Testis (tissue), 2 donors: ENCODE measurements at regions not wholly inside any gene's neighbourhood (a gene's known extent, or its start where the extent isn't known, plus 50 kb on each side); places are given as distances from the start of the nearest gene placed in this dataset.
A peak's percentile ranks its signal among the peaks of the same experiment; 100 is the strongest.
"Not testable (repeated sequence)": the region's sequence is repeated elsewhere in the genome, so short reads cannot be mapped to it uniquely, and the experiment has no call there.

Experiments used
- DNase-seq: peaks from one replicate; pipeline ENCODE4 v3.0.0-alpha.2; 2019
- H3K27ac ChIP-seq, 2 donors: fragments of 200-600 bp; sonication (generic); one replicate each; pipeline ENCODE4 v1.5.1; 2019
- H3K27me3 ChIP-seq: fragments of 200-600 bp; sonication (generic); one replicate; pipeline ENCODE4 v1.5.1; 2019
- H3K36me3 ChIP-seq: fragments of 200-600 bp; sonication (generic); one replicate; pipeline ENCODE4 v1.5.1; 2017; ENCODE audit warnings: low read depth; ENCODE audit errors: missing control alignments
- H3K4me1 ChIP-seq: fragments of 200-600 bp; sonication (generic); one replicate; pipeline ENCODE4 v1.5.1; 2019
- H3K4me3 ChIP-seq, 2 donors: fragments of 200-600 bp; sonication (generic); one replicate each; pipeline ENCODE4 v1.5.1; 2017 to 2019
- H3K9me3 ChIP-seq: fragments of 200-600 bp; sonication (generic); one replicate; pipeline ENCODE4 v1.5.1; 2017
- CTCF ChIP-seq, 3 experiments: fragments of 450-650 bp in 2 of 3; fragments of 200-600 bp in 1 of 3; sonication (generic) in 1 of 3; IDR thresholded peaks; one replicate each; pipeline ENCODE4 v1.5.1; 2016 to 2019; ENCODE audit warnings: antibody characterized with exemption in 3 of 3, mild to moderate bottlenecking in 2 of 3, moderate library complexity in 1 of 3
- POLR2A ChIP-seq: fragments of 450-650 bp; IDR thresholded peaks from one replicate; pipeline ENCODE4 v1.6.1; 2017; ENCODE audit warnings: antibody characterized with exemption, mild to moderate bottlenecking, moderate library complexity
- WGBS, 2 donors: methylation state at CpG; one replicate each; pipeline ENCODE4 v1.1.5; 2018; 5-methylcytosine and 5-hydroxymethylcytosine counted together
- intact Hi-C: fragments of 100-400 bp; cut with DNase I; formaldehyde crosslinking; loops from one replicate; pipeline ENCODE4 v1.15.1; 2023; ENCODE audit warnings: low total_unique reads

- Histone ChIP-seq H3K4me1 (peaks cover 26% of the 10 kb centered on the region), H3K9me3 (no peaks in the 10 kb centered on the region), H3K36me3 (no peaks in the 10 kb centered on the region), H3K27ac (peak overlapping the region in 1 of 2 donors; percentile 62), H3K27me3 (no peaks in the 10 kb centered on the region), H3K4me3 (no peak overlapping the region)
- intact Hi-C loops, result no loop called here
- TF ChIP-seq CTCF (IDR thresholded peaks at IDR 0.05) (no peak), POLR2A (no peak)
- 20 to 28% methylated on average over 3 of the region's 3 CpGs for WGBS, 2 donors
- no peak for DNase-seq
Observed at GRCh38 chr1:95889400-95889799, 655.4 kb downstream of the RWDD3 start.

GRCh38 chr1:95893921-95894320, 659.9 kb downstream of the RWDD3 start:
- intact Hi-C loops, result no loop called here

GRCh38 chr1:95903060-95903459, 669.0 kb downstream of the RWDD3 start:
- no peak for DNase-seq
- intact Hi-C loops, result no loop called here
- H3K4me3 ChIP-seq, result no peak overlapping the region
- H3K36me3 ChIP-seq, result no peaks in the 10 kb centered on the region
- no peaks in the 10 kb centered on the region for H3K4me1 ChIP-seq
- H3K27me3 ChIP-seq, result no peaks in the 10 kb centered on the region
- 87 to 88% methylated on average over 2 of the region's 2 CpGs for WGBS, 2 donors
- no peak overlapping the region for H3K27ac ChIP-seq
- H3K9me3 ChIP-seq, result no peaks in the 10 kb centered on the region
- TF ChIP-seq POLR2A (no peak), CTCF (IDR thresholded peaks at IDR 0.05) (no peak)

More at GRCh38 chr1:95893921-95894320, 659.9 kb downstream of the RWDD3 start:
- WGBS, 2 donors, result 93 to 99% methylated on average over 2 of the region's 2 CpGs
- H3K36me3 ChIP-seq, result no peaks in the 10 kb centered on the region
- no peaks in the 10 kb centered on the region for H3K9me3 ChIP-seq
- no peak for DNase-seq
- no peaks in the 10 kb centered on the region for H3K27me3 ChIP-seq
- peaks cover 11% of the 10 kb centered on the region for H3K4me1 ChIP-seq
- no peak overlapping the region for H3K27ac ChIP-seq
- TF ChIP-seq CTCF (IDR thresholded peaks at IDR 0.05), result no peak
- TF ChIP-seq POLR2A, result no peak
- no peak overlapping the region for H3K4me3 ChIP-seq

GRCh38 chr1:95905818-95906395, 671.9 kb downstream of the RWDD3 start:
- H3K36me3 ChIP-seq, result no peaks in the 10 kb centered on the region
- DNase-seq, result no peak
- 71 to 78% methylated on average over 1 of the region's 1 CpG for WGBS, 2 donors

GRCh38 chr1:95911739-95912138, 677.7 kb downstream of the RWDD3 start:
- H3K4me1 ChIP-seq, H3K36me3 ChIP-seq, H3K27me3 ChIP-seq, H3K27ac ChIP-seq, intact Hi-C loops, H3K9me3 ChIP-seq, DNase-seq, H3K4me3 ChIP-seq: not testable (repeated sequence)
- WGBS, 2 donors, result 81 to 84% methylated on average over 3 of the region's 3 CpGs

More at GRCh38 chr1:95905818-95906395, 671.9 kb downstream of the RWDD3 start:
- intact Hi-C loops, result no loop called here
- H3K4me1 ChIP-seq, result no peaks in the 10 kb centered on the region
- H3K9me3 ChIP-seq, result no peaks in the 10 kb centered on the region
- no peaks in the 10 kb centered on the region for H3K27me3 ChIP-seq
- no peak overlapping the region for H3K4me3 ChIP-seq
- TF ChIP-seq CTCF (IDR thresholded peaks at IDR 0.05) (no peak), POLR2A (no peak)
- H3K27ac ChIP-seq, result no peak overlapping the region
